ENCODE measurements at regions not wholly inside any gene's neighbourhood (a gene's known extent, or its start where the extent isn't known, plus 50 kb on each side); places are given as distances from the start of the nearest gene placed in this dataset.

- TF ChIP-seq IRF3 (IDR thresholded peaks at IDR 0.05; ENCODE audit: low read depth, low read length) (no peak), CTCF (IDR thresholded peaks at IDR 0.05) (no peak), POLR2AphosphoS5 (IDR thresholded peaks at IDR 0.05; ENCODE audit: low read depth, low read length) (no peak), MAX (IDR thresholded peaks at IDR 0.05; ENCODE audit: low read depth) (no peak), SMC3 (IDR thresholded peaks at IDR 0.05; ENCODE audit: low read depth, low read length) (no peak), ZBTB33 (IDR thresholded peaks at IDR 0.05; ENCODE audit: borderline replicate concordance, low read depth) (no peak), EZH2phosphoT487 (IDR thresholded peaks at IDR 0.05; ENCODE audit: borderline replicate concordance, low read depth) (no peak), TAF1 (IDR thresholded peaks at IDR 0.05; ENCODE audit: borderline replicate concordance, low read depth, low read length) (no peak), FOSL2 (IDR thresholded peaks at IDR 0.05; ENCODE audit: borderline replicate concordance, low read depth) (no peak), YY1 (IDR thresholded peaks at IDR 0.05; ENCODE audit: low read depth) (no peak), RAD21 (IDR thresholded peaks at IDR 0.05; ENCODE audit: low read length) (no peak), FOXM1 (IDR thresholded peaks at IDR 0.05; ENCODE audit: low read depth) (no peak)
Observed at GRCh38 chr2:153308466-153308865, 170.1 kb downstream of the RPRM start.
